Urothelium cell line (cell line): ENCODE measurements at regions not wholly inside any gene's neighbourhood (a gene's known extent, or its start where the extent isn't known, plus 50 kb on each side); places are given as distances from the start of the nearest gene placed in this dataset.
"Not testable (repeated sequence)": the region's sequence is repeated elsewhere in the genome, so short reads cannot be mapped to it uniquely, and the experiment has no call there.

Experiments used
- DNase-seq: peaks from one replicate; pipeline ENCODE4 v3.0.0; 2011; ENCODE audit warnings: low spot score, mixed read lengths
- FAIRE-seq: peaks from 2 replicates; lab custom pipeline; 2011; peaks lifted over from hg19 to GRCh38; lab: Jason Lieb, UNC

DNA sequence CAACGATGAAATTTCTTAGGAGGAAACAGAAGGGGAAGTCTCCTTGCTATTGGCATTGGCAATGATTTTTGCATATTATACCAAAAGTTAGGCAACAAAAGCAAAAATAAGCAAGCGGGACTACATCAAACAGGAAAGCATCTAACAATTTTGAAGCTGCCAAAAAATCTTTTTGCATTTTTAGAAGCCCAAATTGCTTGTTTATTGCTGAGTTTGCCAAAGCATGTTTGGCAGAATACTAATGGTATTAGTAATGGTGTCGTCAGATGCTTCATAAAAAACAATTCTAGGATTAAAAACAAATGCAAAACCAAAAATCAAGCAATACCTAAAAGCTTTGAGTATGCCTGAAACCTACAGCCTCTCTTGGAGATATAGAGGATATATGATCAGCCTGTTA lies 80.0 kb downstream of the GALR1 start:
- FAIRE-seq (no peak), DNase-seq (no peak)

DNA sequence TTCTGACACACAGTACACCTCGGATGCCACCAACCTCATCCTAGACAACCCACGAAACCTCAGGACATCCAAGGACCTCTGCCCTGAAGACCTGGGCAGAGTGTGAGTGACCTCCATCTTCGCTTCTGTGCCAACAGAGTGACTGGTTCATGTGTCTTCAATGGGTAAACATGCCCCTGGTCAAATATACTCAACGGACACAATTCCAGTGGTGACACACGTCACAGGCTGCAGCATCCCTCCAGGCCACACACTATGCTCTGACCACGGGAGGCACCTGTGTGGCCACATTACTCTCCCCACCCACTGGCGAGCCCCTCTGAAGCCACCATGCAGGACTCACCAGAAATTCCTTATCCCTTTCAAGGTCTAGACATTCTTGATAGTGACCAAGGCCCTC lies 85.2 kb downstream of the GALR1 start:
- DNase-seq (no peak), FAIRE-seq (no peak)

DNA sequence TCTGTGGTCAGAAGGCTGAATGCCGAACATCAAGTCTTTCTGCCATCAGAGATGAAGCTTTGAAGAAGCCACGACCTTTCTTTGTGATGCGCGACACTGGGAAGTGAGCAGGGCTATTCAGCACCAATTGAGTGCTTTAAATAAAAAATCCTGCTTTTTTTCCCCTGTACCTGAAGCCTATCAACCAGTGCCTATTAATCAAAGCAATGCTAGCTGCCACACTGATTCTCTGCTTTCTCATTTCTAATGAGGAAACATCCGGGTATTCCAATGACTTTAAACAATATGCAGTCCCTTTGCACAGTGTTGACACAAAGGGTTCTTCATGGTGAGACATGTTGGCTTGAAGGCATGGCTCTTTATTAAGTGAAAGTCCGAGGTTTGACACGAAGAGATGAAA lies 88.0 kb downstream of the GALR1 start:
- DNase-seq (no peak), FAIRE-seq (no peak)

DNA sequence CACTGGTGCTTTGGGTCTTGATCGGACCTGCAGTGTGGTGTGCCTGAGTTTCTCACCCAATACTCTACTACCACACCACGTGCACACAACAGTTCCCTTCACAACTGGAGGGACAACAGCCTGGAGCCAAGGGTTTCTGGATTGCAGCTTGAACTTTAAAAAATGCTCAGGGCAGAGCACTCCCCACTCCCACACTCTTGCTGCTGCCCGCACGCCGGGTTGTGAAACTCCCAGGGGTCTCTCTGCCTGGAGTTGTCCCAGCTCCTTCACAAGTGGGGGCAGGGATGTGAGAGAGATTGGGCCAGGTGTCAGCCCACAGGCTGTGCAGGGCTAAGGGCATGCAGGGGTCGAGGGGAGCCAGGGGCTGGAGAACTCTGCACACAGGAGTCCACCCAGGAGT lies 89.4 kb downstream of the GALR1 start:
- no peak for FAIRE-seq
- no peak for DNase-seq

DNA sequence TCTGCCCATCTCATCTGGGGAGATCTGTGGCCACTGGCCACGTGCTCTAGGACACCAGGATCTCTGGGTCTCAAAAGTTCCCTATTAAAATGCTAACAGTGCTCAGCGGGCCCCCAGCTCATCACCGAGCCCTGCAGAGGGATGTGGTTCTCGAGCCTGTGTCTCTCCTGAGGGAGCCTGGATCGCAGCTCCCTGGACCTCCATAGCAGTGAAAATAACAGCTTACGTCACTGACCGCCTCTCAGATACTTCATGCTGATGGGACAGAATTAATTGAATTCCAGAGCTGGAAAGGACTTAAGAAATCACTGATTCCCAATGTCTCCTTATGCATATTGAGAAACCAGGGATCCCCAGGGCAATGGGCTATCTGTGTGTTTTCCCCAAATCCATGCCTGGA lies 90.0 kb downstream of the GALR1 start:
- DNase-seq (no peak), FAIRE-seq (no peak)

DNA sequence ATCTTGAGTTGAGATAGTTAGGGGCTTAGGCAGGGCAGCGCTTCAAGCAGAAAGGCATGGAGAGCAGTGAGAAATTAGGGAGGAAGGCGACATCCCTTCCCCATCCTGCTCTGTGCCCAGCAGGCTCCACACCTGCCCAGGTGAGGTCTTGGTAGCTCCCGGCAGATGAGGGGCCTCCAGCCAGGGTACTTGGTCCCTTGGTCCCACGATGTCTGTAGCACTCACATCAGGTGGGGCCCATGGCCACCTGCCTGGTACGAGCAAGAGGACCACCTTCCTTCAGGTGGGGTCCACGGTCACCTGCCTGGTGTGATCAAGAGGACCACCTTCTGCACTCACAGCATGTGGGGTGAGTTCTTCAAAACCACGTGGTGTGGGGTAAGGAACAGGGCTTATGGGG lies 91.2 kb downstream of the GALR1 start:
- no peak for DNase-seq
- FAIRE-seq: no peak

DNA sequence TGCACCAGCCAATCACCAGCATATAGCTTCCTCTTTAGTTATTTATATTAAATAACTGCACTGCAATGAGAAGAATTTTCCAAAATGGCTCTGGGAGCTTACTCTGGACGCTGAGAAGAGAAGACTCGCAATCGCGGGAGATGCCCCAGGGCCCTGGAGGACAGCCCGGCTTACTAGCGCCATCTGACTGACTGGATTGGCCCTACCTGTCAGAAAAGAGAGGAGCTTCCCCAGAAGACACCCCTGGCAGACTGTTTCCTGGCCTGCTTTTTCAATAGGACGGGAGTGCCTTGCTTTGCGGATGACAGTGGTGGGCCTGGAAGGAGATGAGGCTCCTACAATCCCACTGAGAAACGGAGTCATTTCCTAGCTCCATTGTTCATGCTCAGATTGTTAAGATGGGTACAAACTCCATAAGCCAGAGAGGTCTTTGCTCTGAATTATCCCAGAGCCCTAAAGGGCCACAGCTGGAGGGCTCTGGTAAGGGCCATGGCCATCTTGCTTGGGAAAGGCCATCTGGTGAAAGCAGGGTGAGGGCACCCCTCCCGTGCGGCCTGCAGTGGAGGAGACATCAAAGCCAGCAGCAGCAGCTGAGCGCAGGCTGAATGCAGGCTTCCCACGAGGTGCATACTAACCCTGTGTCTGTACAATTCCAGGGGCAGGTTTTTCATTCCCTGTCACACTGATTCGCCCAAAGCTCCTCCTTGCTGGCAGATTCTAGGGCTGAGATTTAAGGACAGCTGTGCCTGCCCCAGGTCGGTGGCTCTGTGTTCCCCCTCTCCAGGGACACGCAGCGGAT lies 92.1 kb downstream of the GALR1 start:
- DNase-seq (no peak), FAIRE-seq (no peak)

DNA sequence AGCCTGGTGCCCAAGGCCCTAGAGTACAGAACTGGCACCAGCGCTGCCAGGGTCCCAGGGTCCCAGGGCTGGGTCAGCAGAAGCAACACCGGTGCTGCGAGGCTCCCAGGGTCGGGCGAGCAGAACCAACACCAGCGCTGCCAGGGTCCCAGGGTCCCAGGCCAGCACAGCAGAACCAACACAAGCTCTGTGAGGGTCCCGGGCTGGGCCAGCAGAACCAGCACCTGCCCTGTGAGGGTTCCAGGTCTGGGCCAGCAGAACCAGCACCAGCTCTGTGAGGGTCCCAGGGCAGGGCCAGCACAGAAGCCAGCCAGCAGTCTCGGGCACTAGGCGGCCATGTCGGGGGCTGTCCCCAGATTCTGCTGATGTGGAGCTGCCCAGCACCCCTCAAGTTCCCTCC lies 93.1 kb downstream of the GALR1 start:
- FAIRE-seq (no peak), DNase-seq (no peak)

DNA sequence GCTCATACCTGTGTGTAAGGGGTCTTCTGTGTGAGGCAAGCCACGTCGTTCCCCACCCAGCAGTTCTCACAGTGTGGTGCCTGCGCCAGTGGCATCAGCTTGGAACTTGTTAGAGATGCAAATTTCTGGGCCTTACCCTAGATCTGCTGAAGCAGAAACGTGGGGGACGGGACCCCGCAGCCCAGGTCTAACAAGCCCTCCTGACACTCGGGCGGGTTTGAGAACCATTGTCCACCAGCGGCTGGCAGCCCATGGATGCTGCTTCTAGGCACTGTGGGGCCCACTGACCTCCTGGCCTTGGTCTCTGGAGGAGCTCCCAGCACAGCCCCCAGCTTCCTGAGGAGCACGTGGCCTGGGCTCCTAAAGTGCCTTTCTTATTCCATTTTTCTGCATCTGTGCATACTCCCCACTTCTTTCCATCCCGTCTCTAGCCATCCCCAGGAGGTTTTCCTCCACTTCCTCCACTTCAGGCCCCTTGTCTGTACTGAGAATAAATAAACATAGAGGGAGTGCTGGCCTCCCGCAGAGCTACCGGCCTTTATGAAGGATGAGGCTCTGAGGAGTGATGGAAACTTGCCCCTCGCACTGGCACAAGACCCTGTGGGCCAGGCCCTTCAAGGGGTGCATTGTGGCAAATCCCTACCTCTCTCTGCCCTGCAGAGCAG lies 94.3 kb downstream of the GALR1 start:
- DNase-seq: no peak
- FAIRE-seq: no peak

DNA sequence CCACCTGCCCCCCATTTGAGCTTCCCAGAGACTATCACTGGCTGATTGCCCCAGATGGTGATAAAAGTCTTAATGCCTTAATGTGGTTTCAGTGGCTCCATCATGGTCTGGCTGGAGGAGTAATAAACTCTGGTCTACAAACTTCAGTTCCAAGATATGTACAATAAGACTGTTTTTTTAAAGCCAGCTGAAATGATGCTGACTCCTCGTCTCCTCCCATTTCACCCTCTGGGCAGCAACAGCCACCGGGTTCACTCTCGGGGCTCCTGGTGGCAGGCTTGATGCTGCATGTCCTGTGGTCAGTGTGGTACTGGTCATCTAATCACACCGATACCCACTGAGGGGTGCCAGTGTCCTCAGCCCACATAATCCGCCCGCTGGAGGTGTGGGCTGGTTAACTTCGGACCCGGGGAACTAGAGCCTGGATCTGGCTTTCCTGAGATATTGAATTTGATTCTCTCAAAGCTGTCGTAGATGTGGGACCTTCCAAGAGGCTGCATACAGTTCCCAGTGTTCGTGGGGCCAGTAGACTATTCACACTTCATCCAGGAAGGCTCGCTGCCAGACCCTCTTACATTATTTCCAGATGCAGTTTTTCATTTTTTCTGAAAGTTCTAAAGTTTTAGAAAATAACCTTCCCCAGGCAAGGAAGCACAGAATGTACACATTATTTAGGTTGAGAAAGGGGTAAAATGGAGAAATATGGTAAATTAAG lies 95.3 kb downstream of the GALR1 start:
- FAIRE-seq (no peak), DNase-seq (no peak)

DNA sequence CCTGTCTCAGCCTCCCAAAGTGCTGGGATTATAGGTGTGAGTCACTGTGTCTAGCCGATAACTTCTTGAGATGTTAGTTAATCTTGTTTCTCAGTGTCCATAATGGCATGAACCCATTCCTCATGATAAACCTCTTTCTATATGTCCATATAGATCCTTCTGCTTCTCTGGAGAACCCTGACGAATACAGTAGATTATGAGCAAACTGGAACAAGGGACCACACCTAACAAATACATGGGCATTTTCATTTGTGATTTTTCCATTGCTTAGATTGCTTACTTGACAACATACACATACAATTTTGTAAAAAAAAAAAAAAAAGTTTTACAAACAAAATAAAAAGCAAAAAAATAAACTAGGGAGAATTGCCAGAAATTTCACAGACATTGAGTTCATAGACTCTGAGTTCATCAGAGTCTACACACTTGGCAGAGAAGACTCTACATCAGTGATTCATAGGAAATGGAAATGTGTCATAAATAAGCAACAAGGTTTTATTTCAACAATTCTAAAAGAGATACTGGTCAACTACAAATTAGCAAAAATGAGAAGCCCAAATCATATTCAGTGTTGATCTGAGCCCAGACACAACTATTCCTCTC lies 96.7 kb downstream of the GALR1 start:
- DNase-seq (peak; percentile 37), FAIRE-seq (no peak)

DNA sequence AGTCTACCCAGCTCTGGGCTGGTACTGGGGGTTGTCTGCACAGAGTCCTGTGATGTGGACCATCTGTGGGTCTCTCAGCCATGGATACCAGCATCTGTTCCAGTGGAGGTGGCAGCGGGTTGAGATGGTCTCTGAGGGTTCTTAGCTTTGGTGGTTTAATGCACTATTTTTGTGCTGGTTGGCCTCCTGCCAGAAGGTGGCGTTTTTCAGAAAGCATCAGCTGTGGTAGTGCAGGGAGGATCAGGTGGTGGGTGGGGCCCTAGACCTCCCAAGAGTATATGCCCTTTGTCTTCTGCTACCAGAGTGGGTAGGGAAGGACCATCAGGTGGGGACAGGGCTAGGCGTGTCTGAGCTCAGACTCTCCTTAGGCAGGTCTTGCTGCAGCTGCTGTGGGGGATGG lies 103.7 kb downstream of the GALR1 start:
- not testable (repeated sequence) for DNase-seq

DNA sequence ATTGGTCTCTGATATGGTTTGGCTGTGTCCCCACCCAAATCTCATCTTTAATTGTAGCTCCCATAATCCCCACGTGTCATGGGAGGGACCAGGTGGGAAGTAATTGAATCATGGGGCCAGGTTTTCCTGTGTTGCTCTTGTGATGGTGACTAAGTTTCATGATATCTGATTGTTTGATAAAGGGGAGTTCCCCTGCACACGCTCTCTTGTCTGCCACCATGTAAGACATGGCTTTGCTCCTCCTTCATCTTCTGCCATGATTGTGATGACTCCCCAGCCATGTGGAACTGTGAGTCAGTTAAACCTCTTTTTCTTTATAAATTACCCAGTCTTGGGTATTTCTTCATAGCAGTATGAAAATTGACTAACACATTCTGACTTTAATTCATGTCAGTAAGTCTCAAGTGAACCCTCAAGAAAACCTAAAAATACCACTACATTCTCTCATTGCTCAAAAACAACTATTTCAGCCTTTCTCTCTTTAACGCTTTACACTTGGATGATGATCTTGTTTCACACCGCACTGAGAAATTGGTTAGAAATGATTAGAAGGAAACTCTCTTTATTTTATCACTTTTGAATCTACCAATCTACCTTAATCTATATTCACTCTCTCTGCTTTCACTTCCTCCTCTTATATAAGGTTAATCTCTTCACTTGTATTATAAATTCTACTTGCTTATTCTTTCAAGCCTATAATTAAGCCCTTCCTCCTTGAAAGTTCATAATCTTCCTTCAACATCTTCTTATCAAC lies 110.1 kb downstream of the GALR1 start:
- no peak for FAIRE-seq
- DNase-seq: no peak

More for the DNA sequence above, 103.7 kb downstream of the GALR1 start:
- FAIRE-seq: not testable (repeated sequence)

DNA sequence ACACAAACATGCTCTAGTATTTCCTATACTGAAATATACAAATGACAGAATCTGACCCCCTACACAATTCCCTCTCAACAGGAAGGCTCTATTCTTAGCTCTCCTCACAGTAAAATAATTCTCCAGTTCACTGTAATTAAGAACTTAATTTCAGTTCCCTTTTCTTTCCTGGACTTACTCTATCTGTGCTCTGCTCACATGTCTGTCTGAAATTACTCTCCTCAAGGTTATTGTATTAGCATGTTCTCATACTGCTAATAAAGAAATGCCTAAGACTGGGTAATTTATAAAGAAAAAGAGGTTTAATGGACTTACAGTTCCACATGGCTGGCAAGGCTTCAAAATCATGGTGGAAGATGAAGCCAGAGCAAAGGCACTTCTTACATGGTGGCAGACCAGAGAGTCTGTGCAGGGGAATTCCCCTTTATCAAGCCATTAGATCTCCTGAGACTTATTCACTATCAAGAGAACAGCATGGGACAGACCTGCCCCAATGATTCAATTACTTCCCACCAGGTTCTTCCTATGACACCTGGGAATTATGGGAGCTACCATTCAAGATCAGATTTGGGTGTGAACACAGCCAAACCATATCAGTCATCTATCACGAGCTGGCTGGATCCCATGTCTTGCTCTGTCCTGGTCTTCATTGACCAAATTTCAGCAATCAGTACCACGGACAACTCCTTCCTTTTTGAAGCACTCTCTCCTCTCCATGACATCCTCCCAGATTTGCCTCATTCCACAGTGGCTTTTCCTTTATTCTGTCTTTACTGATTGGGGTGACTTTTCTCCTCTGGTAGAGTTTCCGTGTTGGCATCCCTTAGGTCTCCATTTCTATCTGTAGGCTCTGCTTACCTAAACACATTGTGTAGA lies 110.9 kb downstream of the GALR1 start:
- DNase-seq: peak; percentile 34
- FAIRE-seq: peak; percentile 53

DNA sequence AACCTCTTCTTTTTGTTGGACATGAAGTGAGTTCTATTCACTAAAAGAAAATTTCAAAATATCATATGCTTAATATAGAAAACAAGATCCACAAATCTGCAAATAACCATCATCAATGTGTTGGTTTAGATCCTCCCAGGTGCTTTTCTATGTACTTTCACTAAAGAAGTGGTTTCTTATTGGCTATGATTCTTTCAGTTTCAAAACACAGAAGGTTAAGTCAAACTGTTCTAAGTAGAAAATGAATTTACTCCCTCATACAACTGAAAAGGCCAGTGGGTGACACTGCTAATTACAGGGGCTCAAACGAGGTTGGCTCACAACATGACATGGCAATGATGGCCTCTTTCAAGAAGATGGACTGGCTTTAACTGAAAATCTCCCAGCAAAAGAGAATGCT lies 111.7 kb downstream of the GALR1 start:
- FAIRE-seq: no peak
- no peak for DNase-seq

DNA sequence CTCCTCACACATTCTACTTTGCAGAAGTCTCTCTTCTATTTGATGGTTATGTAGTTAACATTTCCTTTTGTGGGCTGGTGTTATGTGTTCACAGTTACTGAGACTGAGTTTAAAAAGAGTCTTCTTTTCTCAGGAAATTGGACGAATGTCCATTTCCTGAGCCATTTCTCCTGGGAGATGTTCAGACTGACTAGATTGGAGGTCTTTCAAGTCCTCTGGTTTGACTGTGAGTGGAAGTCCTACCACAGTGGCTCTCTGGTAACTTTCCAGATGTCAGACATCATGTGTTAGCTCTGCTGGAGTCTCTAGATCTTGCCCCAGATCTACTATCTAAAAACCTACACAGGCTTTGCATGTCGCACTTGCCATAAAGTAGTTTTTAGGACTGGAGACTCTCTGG lies 116.0 kb downstream of the GALR1 start:
- DNase-seq (no peak), FAIRE-seq (no peak)

DNA sequence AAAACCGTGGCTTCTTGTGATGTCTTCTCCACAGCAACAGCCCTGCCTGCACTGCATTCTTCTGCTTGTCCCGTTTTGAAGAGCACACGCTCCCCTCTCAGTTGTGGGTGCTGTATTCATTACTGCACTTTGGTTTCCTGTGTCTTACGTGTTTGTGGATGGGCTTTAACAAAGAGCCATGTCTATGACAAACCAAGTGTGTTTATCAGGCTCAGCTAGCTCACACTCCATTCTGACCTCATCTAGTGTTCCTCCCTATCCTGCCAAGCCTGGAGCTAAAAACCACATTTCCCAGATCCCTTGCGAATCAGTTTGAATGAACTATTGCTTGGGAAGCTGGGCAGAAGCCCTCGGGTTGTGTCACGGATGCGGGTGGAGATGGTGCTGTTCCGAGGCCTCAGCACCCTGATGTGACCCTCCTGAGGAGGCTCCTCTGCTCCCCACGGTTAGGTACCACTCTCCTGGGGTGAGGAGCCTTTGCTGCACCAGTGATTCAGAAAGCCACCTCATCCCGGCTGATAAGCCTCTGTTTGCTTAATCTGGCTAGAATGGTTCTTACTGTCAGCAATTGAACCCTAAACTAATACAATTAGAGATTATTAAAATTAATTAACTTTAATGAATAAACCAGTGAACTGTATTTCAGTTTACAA lies 116.5 kb downstream of the GALR1 start:
- FAIRE-seq: no peak
- no peak for DNase-seq

DNA sequence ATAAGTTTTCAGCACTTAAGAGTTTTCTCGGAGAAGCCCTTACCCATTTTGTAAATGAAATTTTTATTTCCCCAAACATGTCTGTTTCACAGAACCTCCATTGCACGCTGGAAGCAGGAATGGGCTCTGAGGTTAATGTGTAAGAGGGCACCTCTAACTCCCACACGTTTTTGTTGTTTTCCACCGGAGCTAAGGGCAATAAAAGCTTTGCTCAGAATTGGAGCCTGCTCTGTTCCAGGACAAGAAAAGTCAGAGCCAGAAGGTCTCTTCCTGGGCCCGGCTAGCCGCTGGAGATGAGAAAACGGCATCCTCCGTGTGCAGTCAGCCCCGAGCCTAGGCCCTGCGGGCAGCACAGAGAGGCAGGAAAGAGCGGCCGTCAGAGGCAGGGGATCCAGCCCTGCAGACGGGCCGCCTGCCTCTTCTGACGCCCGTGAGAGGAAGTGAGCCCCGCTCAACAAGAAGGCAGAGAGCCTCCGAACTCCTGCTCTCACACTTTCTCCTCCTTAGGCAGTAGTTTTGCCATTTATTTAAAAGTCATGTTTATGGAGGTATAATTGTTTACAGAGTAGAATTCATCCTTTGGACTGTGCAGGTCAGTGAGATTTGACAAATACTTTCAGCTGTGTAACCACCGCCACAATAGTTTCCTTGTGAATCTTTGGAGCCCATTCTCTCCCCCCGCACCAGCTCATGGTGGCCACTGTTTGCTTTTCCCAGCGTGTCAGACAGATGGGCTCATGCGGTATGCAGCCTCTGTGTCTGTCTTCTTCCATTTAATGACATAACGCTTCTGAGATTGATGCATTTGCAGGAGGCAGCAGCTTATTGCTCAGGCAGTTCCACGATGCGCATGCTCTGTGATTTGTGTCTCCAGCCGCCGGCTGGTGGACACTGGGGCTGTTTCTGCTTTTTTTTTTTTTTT lies 117.3 kb downstream of the GALR1 start:
- FAIRE-seq (peak; percentile 40), DNase-seq (peak; percentile 91)
